Epithelial cell of prostate (primary cell): ENCODE measurements at regions not wholly inside any gene's neighbourhood (a gene's known extent, or its start where the extent isn't known, plus 50 kb on each side); places are given as distances from the start of the nearest gene placed in this dataset.

Experiments used
- DNase-seq: peaks from one replicate; pipeline ENCODE4 v3.0.0-alpha.2; 2011; ENCODE audit warnings: low read depth, low spot score
- H3K27ac ChIP-seq: fragments of 450-650 bp; 2 replicates; pipeline ENCODE4 v1.5.1; 2017; ENCODE audit warnings: mild to moderate bottlenecking

- H3K27ac ChIP-seq = no peak overlapping the region
- DNase-seq = no peak
Observed at GRCh38 chr2:103902347-103902746, 951.6 kb upstream of the POU3F3 start.

- DNase-seq = no peak
- H3K27ac ChIP-seq = no peak overlapping the region
Observed at GRCh38 chr2:103921161-103921560, 932.8 kb upstream of the POU3F3 start.

- no peak for DNase-seq
- H3K27ac ChIP-seq = no peak overlapping the region
Observed at GRCh38 chr2:103942199-103942598, 911.7 kb upstream of the POU3F3 start.

- H3K27ac ChIP-seq = no peak overlapping the region
- no peak for DNase-seq
Observed at GRCh38 chr2:103945083-103945482, 908.8 kb upstream of the POU3F3 start.

- DNase-seq = no peak
Observed at GRCh38 chr2:103959174-103960128, 894.5 kb upstream of the POU3F3 start.

GRCh38 chr2:103960129-103960513 is 893.8 kb upstream of the POU3F3 start:
- no peak overlapping the region for H3K27ac ChIP-seq
- no peak for DNase-seq

More at GRCh38 chr2:103959174-103960128, 894.5 kb upstream of the POU3F3 start:
- no peak overlapping the region for H3K27ac ChIP-seq

- no peak for DNase-seq
Observed at GRCh38 chr2:103960951-103961350, 893.0 kb upstream of the POU3F3 start.

GRCh38 chr2:103961862-103962261 is 892.1 kb upstream of the POU3F3 start:
- DNase-seq = no peak
- no peak overlapping the region for H3K27ac ChIP-seq

More at GRCh38 chr2:103960951-103961350, 893.0 kb upstream of the POU3F3 start:
- H3K27ac ChIP-seq = no peak overlapping the region

- H3K27ac ChIP-seq = no peak overlapping the region
- no peak for DNase-seq
Observed at GRCh38 chr2:103962670-103963069, 891.2 kb upstream of the POU3F3 start.

- no peak for DNase-seq
- no peak overlapping the region for H3K27ac ChIP-seq
Observed at GRCh38 chr2:103963146-103963725, 890.7 kb upstream of the POU3F3 start.

GRCh38 chr2:103977241-103977640 is 876.7 kb upstream of the POU3F3 start:
- H3K27ac ChIP-seq = no peak overlapping the region
- no peak for DNase-seq

GRCh38 chr2:103977668-103978067 is 876.2 kb upstream of the POU3F3 start:
- no peak for DNase-seq
- no peak overlapping the region for H3K27ac ChIP-seq

- DNase-seq = no peak
- no peak overlapping the region for H3K27ac ChIP-seq
Observed at GRCh38 chr2:103980401-103980800, 873.5 kb upstream of the POU3F3 start.

- no peak overlapping the region for H3K27ac ChIP-seq
- no peak for DNase-seq
Observed at GRCh38 chr2:103982691-103983090, 871.2 kb upstream of the POU3F3 start.

GRCh38 chr2:103986001-103986400 is 867.9 kb upstream of the POU3F3 start:
- DNase-seq = no peak
- no peak overlapping the region for H3K27ac ChIP-seq

GRCh38 chr2:103991591-103991990 is 862.3 kb upstream of the POU3F3 start:
- H3K27ac ChIP-seq = no peak overlapping the region
- DNase-seq = no peak

- H3K27ac ChIP-seq = no peak overlapping the region
- DNase-seq = no peak
Observed at GRCh38 chr2:104004821-104005220, 849.1 kb upstream of the POU3F3 start.

GRCh38 chr2:104016801-104017200 is 837.1 kb upstream of the POU3F3 start:
- no peak for DNase-seq

GRCh38 chr2:104023306-104023705 is 830.6 kb upstream of the POU3F3 start:
- no peak for DNase-seq
- no peak overlapping the region for H3K27ac ChIP-seq

More at GRCh38 chr2:104016801-104017200, 837.1 kb upstream of the POU3F3 start:
- H3K27ac ChIP-seq = no peak overlapping the region

- DNase-seq = no peak
- no peak overlapping the region for H3K27ac ChIP-seq
Observed at GRCh38 chr2:104023765-104024164, 830.1 kb upstream of the POU3F3 start.

GRCh38 chr2:104025295-104025694 is 828.6 kb upstream of the POU3F3 start:
- no peak for DNase-seq
- H3K27ac ChIP-seq = no peak overlapping the region
